ENCODE measurements at regions not wholly inside any gene's neighbourhood (a gene's known extent, or its start where the extent isn't known, plus 50 kb on each side); places are given as distances from the start of the nearest gene placed in this dataset.

DNA sequence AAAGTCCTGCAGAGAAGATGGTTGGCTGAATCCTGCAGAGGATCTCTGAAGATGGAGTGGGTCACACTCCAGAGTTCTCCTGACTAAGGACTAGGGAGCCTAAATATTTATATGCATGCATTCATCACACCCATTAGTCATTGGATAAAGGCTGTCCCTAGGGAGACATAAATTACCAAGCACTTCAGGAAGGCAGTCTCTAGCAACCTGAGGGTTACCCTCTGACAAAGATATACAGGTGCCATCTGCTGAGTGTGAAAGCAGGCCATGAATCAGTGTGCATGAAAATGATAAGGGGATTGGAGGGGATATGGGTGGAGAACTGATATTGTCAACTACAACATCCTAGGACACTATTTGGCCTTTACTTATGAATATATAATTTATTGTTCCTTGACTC, 294.8 kb upstream of the DDX18 start:
- no peak for TF ChIP-seq RARB (CRISPR knock-in tag; IDR thresholded peaks at IDR 0.05)
- no peak for TF ChIP-seq ZNF70 (CRISPR knock-in tag; IDR thresholded peaks at IDR 0.05)
- TF ChIP-seq TCF4 (CRISPR knock-in tag; IDR thresholded peaks at IDR 0.05; ENCODE audit: borderline replicate concordance): no peak
- TF ChIP-seq, protein P1, sequence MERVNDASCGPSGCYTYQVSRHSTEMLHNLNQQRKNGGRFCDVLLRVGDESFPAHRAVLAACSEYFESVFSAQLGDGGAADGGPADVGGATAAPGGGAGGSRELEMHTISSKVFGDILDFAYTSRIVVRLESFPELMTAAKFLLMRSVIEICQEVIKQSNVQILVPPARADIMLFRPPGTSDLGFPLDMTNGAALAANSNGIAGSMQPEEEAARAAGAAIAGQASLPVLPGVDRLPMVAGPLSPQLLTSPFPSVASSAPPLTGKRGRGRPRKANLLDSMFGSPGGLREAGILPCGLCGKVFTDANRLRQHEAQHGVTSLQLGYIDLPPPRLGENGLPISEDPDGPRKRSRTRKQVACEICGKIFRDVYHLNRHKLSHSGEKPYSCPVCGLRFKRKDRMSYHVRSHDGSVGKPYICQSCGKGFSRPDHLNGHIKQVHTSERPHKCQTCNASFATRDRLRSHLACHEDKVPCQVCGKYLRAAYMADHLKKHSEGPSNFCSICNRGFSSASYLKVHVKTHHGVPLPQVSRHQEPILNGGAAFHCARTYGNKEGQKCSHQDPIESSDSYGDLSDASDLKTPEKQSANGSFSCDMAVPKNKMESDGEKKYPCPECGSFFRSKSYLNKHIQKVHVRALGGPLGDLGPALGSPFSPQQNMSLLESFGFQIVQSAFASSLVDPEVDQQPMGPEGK (CRISPR knock-in tag; IDR thresholded peaks at IDR 0.05; ENCODE audit: borderline replicate concordance): no peak
- TF ChIP-seq ZNF8 (CRISPR knock-in tag; IDR thresholded peaks at IDR 0.05): no peak
- TF ChIP-seq ISL1 (CRISPR knock-in tag; IDR thresholded peaks at IDR 0.05): no peak
- no peak for TF ChIP-seq CREB5 (CRISPR knock-in tag; IDR thresholded peaks at IDR 0.05; ENCODE audit: low read depth)
